Dermis blood vessel endothelial cell (primary cell): ENCODE measurements at regions not wholly inside any gene's neighbourhood (a gene's known extent, or its start where the extent isn't known, plus 50 kb on each side); places are given as distances from the start of the nearest gene placed in this dataset.

Experiments used
- DNase-seq: peaks from one replicate; pipeline ENCODE4 v3.0.0; 2010

DNA sequence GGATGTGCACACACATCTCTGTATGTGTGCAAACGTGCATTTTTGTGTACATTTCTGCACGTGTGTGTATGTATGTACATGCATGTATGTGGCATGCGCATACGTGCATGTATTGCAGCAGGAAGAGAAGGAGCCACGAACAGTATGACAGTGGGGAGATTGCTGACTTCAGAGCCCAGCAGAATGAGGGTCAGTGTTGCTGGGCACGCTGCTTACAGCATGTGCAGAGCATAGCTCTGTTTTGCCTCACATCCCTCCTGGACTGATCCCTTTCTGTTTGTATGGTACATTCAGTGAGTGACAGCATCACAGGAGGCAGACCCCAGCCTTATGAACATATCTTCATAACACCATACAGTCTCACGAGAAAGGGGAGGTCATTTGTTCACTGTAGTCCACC, 934.0 kb upstream of the EEF2KMT start:
- no peak for DNase-seq

DNA sequence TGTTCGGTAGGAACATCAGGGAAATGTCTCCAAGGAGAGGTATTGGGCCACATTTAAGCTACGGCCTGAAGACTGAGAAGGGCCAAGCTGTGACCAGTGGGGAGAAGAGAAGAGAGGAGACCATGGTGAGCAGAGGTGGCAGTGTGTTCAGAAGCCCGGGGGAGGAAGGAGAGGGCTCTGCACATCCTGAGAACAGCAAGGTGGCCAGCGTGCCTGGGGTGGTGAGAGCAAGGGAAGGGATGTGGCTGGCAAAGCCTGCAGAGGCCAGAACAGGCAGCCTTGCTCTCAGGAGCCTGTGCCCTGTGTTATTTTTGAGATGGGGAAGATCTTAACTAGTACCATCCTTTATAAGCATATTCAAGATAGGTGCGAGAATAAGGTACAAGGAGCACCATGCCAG, 933.5 kb upstream of the EEF2KMT start:
- DNase-seq: no peak

DNA sequence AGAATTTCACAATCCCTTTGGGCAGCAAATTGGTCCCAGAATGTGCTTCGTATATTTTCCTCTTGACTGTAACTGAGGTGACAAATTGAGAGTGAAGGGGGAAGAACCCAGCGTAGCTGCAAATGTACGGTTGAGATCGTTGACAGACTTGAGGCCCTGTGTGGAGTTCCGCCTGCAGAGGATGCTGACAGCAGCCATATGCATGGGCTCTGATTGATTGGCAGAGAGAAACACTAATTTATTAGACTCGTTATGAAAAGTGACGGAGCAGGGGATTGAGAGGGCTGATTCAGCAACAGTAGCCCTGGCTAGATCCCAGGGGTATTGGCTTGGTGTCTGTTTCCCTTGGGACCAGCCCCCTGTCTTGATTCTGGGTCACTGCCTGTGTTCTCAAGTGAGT, 930.1 kb upstream of the EEF2KMT start:
- DNase-seq: no peak

DNA sequence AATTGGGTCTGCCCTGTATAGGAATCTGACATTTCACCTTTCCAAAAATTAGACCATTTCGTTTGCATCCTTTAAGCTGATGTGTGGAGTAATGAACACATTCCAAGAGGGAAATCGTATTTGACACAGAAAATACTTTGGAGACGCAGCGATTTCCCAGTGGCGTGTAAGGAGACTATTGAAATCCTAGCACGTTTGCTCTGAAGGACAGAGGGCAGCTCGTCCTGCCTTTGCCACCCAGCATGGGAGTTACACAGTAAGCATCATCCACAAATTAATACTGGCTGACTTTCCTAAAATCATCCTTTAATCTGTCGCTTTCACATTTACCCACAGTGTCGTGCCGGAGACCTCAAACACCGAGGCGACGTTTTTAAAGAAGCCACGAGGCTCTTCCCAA, 925.9 kb upstream of the EEF2KMT start:
- DNase-seq: no peak

DNA sequence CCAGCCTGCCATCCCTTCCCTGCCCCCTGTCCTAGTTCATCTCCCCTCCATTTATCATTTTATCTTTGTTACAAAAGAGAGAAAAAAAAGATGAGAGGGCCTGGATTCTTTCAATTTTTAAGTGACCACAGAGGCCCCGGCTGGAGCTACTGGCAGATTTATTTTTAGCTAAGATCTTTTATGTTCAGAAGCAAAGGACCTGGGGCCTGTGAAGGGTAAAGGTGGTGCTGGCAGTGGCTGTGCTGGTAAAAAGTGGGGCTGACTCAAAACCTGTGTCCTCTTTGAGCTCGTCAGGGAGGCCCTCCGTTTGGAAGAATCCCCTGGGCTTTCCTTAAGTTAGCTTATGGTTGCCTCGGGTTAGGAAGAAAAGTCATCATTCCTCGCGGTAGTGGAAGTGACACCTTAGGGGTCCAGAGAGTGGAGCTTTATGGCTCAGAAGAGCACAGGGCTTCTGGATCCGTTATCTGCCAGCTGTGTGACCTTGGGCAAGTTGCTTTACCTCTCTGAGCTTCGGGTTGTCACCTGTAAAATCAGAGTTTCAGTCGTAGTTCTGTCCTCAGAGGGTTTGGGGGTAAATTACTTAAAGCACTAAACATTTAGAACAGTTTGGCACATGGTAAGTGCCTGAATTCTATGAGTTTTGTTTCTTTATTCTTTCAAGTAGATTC, 923.8 kb upstream of the EEF2KMT start:
- no peak for DNase-seq

DNA sequence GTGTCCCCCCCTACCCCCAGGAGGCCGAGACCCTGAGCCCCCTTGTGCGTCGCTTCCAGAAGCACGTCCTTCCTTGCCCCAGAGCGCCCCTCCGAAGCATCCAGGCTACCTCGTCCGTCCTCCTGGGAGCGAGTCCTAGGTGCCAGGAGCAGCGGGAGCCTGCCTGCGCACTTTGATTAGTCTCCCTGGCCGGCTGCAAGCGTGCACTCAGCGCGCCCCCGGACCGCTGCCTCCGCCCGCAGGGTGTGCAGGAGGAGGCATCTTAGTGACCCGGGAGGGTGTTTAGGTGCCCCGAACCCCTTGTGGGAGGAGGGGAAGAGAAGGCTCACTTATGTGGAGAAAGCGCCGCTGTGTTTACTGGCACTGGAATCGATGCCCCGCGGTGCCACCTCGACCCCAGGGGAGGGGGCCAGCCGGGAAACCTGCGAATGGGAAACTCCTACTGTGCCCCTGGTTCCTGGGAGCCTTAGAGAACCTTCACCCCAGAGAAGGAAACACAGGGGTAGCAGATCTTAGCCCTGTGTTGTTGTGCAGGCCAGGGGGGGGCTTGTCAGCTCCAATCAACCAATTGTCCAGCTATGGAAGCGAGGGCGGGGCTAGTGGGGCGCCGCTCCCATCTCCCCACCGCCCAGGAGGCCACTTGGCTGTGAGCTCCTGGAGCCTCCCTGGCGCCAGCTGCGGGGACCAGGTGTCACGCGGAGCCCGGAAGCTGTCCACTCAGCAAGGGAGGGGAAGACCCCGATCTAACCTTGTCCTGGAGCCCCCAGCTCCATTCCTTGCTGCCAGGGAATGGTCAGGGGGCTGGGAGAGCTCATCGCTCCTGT, 922.8 kb upstream of the EEF2KMT start:
- DNase-seq: no peak

DNA sequence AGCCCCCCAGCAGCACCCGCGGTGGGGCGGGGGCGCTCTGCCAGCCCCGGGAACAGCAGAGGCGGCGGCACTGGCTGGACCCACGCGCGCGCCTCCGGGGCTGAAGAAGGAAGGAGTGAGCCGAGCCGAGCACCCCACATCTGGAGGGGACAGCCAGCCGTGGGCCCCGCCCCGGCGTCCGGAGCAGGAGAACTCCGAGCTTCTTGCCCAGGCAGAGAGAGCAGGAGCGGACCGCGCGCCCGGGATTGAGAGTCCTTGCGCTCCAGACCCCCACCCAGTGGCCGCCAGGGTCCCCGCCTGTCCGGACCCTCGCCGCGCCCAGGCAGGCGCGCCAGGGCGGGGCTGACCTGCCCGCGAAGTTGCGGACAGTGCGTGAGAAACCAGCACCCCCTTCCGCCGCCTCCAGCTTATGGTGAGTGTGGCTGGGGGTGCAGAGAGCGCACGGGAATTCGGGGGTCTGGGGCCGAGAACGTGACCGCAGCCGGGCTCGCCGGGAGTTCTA, 921.9 kb upstream of the EEF2KMT start:
- no peak for DNase-seq

DNA sequence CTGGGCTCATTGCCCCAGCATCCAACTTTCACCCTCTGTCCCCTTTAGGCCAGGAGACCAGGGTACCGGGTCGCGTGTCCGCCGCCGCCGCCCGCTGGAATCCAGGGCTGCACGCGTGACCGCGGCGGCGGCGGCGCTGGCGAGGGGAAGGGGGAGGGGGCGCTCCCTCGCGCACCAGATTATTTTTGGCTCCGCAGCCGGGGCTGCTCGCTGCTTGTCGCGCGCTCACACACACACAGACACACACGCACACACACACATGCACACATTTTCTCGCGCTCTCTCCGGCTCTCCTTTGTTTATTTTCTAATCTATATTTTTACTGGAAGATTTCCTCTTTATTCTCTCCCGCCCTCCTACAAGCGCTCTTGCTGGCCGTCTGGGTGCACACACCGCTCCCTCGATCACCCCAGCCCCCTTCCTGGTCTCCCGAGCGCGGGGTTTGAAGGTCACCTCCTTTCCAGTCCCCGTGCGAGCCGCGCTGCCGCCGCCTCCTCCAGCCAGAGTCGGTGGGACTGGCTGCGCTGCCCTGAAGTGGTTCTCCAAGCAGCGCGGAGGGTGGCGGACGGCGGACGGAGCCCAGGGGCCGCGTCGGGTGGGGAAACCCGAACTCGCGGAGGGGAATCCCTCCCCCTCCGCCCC, 921.4 kb upstream of the EEF2KMT start:
- DNase-seq: no peak

DNA sequence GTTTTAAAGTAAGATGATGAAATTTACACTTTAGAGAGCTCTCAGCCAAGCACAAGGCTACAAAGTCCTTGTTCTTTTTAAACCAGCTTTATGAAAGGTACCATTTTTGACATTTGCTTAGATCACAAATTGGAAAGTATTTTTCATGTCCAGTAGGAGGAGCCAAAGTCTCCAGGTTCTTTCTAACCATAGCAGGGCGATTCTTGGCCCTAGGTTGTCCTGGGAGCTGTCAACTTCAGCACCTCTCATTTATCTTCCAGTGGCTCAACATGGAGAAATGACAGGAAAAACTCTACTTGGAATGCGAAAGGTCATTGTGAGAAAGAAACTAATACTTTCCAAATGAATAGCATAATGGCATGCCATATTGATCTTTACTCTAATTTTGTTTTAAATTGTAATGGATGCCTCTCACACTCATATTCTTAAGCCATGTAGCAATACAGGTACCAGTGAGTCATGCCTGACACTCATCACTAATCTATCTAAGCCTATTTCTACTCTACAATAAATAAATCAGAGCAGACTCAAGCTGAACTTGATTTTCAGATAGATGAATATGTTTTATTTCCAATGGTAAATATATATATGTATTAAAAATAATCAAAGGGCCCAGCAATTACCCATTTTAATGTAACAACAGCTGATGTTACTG, 919.1 kb upstream of the EEF2KMT start:
- DNase-seq: peak; percentile 2

DNA sequence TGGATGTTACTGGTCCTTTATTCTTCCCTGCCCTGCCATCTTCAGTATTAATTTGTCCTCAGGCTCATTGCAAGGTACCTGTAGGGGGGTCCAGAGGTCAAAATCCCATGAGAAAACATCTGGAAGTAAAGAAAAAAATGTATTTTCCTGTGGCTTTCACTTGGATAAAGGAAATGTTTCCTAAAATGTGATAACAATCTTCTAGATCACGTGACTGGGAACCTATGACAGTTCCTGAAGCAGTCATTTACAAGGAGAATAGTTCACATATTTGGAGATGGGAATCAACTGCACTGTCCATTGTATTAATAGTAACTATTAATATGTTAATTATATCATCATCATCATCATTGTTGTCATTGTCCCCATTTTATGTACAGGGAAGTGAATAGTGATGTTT, 915.1 kb upstream of the EEF2KMT start:
- DNase-seq: no peak

DNA sequence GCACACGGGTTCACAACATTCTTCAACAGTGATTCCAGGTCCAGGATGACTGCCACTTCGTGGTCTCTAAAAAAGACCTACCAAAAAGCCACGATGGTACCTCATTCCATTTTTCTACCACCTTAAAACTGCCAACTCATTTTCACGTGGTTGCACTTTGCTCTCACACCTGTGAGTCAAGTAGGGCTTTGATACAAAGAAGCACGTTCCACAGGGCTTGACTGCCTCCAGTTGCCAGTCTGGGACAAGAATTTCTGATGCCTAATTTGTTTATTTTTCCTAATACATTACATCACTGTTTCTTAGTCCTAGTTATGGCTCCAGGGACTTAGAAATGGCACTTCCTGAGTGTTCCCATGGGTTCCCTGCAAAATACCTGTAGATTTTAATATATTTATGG, 911.6 kb upstream of the EEF2KMT start:
- DNase-seq: no peak

DNA sequence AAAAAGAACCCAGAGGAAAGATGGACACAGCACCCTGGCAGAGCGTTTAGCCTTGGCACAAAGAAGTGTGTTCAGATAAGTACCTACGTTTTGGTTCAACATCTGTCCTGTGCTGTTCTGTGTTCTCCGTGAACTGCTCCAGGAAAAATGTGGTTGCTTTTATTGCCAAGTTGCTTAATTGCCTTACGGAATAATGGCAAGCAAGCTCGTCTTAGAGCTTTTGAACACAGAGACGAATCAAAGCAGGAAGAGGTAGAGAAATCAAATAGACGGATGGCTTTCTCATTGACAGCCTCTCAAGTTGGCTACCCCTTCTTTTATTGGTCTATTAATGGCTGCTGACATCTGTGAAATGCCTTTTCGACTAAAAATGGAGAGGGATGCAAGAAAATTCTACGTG, 911.1 kb upstream of the EEF2KMT start:
- DNase-seq: no peak

DNA sequence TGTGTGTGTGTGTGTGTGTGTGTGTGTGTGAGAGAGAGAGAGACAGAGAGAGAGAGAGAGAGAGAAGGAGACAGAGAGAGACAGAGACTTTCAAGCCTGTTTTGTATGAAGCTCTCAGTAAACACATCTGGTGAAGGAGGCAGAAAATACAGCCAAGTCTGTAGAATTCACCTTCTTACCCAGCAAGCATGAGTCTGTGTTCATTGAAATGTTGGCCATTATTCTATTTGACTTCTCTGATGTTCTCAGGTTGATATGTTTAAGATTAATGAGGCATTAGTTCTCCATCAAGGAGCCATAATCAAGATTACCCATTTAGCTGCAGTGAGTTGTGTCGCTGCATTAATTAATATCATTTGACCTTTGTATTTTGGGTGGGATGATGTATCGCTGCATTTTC, 895.8 kb upstream of the EEF2KMT start:
- no peak for DNase-seq

DNA sequence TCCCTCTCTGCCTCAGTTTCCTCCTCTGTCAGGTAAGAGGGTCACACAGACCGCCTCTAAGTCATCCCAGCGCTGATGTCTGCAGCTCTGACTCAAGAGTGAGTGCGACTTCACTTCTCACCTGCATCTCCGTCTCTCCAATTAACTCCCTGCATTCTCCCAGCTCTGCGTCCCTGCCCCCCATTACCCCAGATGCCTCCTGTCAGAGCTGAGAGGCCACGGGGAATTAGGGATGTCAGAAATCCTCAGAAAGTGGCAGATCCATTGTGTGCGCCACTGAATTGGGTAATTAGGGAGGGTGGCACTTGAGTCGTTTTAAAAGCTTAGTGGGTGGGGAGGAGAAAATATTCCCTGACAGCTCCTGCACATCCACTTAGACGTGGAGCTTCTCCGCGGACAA, 885.4 kb upstream of the EEF2KMT start:
- DNase-seq: no peak

DNA sequence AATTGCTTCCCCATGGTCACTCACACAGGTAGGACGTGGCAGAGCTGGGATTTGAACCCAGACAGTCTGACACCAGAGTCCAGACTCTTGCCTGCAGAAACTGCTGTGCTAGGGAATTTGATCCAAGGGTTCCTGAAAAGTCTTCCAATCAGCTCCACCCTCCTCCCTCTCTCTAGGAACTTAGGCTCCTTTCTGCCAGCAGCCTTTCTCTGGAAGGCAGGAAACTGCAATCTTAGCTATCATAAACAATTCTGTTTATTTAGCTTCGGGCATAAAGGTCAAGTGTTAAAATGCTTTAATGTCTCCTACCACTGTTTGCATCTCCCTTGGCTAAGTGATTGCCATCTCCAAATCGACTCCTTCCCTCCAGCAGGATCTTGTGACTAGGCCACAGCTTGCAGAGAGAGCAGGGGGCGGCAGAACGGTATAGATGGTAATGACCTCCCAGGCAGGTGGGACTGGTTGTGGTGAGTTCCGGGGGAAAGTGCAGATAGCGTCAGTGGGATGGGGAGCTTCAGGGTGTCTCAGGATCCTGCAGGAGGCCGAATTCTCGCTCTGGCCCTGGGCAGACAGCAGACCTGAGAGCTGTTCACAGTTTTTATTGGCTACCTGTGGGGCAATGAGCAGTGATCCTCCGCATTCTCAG, 882.4 kb upstream of the EEF2KMT start:
- no peak for DNase-seq

DNA sequence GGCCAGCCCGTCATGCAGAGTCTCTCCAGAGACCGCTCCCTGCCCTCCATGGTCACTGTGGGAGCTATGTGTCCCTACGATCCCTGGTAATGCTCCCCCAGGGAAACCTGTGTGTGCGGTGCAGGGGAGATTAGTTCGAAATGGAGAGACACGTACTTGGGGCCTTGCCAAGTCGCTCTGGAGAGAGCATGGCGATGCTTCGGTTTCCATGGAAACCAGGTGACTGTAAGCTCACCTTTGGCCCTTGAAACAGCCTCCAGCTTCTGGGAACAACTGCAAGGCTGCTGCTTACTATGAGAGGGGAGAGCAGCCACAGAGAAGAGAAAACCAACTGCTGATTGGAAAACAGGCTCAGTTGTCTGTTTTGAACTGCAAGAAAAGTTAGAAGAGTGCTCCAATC, 879.7 kb upstream of the EEF2KMT start:
- no peak for DNase-seq

DNA sequence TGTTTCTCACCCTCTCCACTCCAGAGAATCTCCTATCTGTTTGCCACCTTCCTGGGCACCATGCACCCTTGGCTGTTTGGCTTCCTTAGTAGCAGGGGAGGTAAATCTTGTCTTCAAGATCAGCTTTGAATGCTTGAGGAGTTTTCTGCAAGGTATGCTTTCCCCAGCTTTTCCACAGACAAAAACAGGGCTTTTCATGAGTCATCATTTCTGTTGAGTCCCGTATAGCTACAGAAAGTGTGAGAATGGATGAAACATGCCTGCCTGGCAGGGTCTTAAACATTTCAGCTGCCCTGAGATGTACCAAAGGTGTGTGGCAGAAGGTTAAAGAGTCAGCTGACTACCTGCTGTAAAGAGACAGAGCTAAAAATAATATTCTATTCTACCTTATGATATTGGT, 875.2 kb upstream of the EEF2KMT start:
- DNase-seq: no peak

DNA sequence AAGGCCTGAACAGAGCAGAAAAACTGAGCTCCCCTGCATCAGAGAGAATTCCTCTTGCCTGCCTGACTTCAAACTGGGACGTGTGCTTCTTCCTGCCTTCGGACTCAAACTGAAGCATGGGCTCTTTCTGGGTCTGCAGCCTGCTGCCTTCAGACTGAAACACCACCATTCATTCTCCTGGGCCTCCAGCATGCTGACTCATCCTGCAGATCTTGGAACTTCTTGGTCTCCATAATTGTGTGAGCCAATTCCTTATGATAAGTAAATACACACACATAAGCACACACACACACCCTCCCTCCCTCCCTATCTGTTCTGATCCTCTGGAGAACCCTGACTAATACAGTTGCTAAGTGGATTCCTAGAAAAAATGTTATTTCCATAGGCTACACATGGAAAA, 874.3 kb upstream of the EEF2KMT start:
- DNase-seq: no peak

DNA sequence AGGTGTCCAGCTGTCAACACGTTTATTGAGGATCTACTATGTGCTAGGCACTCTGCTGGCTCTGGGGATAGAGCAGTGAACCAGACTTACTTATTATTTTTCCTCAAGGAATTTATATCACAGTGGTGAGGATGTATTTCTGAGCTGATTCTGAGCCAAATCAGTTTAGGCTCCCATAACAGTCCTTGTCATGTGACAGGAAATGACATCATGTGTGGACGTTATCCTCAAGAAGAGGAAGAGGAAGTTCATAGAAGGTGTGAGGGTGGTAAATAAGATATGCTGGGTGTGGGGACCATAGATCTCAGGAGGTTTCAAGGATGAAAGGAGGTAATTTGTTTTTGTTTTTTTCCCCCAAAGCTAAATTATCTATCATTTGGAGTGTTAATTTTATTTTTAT, 873.5 kb upstream of the EEF2KMT start:
- no peak for DNase-seq

DNA sequence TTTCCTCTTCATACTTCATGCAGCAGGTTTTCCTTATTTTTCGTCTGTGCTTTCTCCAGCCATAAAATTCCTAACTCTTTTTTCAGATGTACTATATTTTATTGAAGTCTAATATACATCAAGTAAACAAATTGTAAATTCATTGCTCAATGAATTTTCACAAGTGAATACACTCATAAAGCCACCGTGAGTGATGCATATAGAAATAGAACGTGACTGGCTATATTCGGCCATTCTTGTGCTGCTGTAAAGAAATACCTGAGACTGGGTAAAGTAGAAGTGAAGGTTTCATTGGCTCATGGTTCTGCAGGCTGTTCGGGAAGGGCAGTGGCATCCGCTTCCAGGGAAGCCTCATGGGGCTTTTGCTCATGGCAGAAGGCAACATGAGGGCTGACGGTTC, 868.4 kb upstream of the EEF2KMT start:
- no peak for DNase-seq

DNA sequence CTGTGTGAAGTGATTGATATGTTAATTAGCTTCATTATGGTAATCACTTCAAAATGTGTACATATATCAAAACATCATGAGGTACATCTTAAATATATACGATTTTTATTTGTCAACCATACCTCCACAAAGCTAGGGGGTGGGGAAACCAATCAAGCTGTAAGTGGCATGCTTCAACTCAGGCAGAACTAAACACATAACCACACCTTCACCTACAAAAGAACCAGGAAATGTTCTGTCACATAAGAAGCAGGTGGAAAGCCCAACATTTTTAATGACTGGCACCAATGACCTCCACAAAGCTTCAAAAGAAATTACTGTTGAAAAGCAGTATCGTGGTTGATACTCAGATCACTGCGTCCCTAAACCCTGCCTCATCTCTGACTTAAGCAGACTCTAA, 867.7 kb upstream of the EEF2KMT start:
- no peak for DNase-seq

DNA sequence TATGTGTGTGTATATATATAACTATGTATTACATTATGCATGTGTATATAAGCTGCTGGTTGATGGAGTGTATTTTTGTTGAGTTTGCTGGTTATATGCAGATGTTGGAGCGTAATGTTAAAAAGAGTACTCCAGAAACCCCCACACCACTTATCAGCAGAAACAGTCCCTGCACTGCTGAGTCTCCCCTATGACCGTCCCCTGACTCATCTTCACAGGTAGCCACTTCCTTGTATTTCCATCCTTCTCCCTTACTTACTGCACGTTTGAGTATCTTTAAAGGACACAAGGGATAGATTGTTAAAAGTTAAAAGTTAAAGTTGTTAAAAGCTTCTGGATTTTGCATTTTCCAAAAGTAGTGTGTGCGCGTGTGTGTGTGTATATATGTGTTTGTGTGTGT, 853.9 kb upstream of the EEF2KMT start:
- DNase-seq: no peak

DNA sequence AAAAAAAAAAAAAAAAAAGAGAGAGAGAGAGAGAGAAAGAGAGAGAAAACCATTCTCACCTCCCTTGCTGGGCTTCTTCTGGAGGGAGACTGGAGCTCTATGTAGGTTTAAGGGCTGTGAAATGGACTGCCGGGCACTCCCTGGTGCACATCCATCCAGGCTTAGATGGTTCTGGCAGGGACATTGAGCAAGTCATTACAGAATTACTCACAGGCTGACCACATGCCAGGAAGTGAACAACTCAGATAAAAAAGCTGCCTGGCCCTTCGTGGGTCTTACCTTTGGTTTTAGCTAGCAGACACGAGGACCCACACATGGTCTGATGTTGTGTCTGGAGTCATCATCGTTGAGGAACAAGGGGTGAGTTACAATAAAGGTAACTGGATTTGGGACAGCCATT, 847.4 kb upstream of the EEF2KMT start:
- no peak for DNase-seq
